Calu3 (cell line): ENCODE measurements at regions not wholly inside any gene's neighbourhood (a gene's known extent, or its start where the extent isn't known, plus 50 kb on each side); places are given as distances from the start of the nearest gene placed in this dataset.

Source experiments
- BruUV-seq: library from RNA; stranded (reverse); fragments of 400-500 nt; replicated peaks from 2 replicates; lab custom pipeline; 2021; lab: Mats Ljungman, UMichigan
- CTCF ChIA-PET: fragments of 300-600 bp; sonication (Branson Sonifier 250); formaldehyde crosslinking; loops from one replicate; lab custom pipeline; 2022; ENCODE audit warnings: antibody characterized with exemption; lab: Charles Lee
- DNase-seq: peaks from one replicate; pipeline ENCODE4 v3.0.0; 2022
- H3K27ac Mint-ChIP-seq: one replicate; pipeline ENCODE4 v1.8.0; 2022; ENCODE audit warnings: mixed read lengths; ENCODE audit not compliant: unreplicated experiment
- H3K27me3 Mint-ChIP-seq: one replicate; pipeline ENCODE4 v1.8.0; 2022; ENCODE audit warnings: mixed read lengths; ENCODE audit not compliant: unreplicated experiment
- H3K36me3 Mint-ChIP-seq: one replicate; pipeline ENCODE4 v1.8.0; 2022; ENCODE audit warnings: mild to moderate bottlenecking, moderate library complexity, mixed read lengths; ENCODE audit not compliant: insufficient read depth, unreplicated experiment
- H3K4me1 Mint-ChIP-seq: one replicate; pipeline ENCODE4 v1.8.0; 2022; ENCODE audit warnings: mild to moderate bottlenecking, low read depth, mixed read lengths; ENCODE audit not compliant: unreplicated experiment
- H3K4me3 Mint-ChIP-seq: one replicate; pipeline ENCODE4 v1.8.0; 2022; ENCODE audit warnings: mild to moderate bottlenecking, low read depth, moderate library complexity, mixed read lengths; ENCODE audit not compliant: unreplicated experiment
- H3K9me3 Mint-ChIP-seq: one replicate; pipeline ENCODE4 v1.8.0; 2022; ENCODE audit warnings: low read depth, mixed read lengths; ENCODE audit not compliant: unreplicated experiment
- intact Hi-C: fragments of 100-400 bp; cut with micrococcal nuclease; formaldehyde crosslinking; loops from one replicate; pipeline ENCODE4 v1.10.0; 2022; ENCODE audit not compliant: unreplicated experiment
- TF ChIP-seq, protein P1 (sequence below): fragments of 200-600 bp; IDR thresholded peaks from one replicate; pipeline ENCODE4 v1.8.0; 2022; ENCODE audit warnings: antibody characterized with exemption; ENCODE audit not compliant: unreplicated experiment

DNA sequence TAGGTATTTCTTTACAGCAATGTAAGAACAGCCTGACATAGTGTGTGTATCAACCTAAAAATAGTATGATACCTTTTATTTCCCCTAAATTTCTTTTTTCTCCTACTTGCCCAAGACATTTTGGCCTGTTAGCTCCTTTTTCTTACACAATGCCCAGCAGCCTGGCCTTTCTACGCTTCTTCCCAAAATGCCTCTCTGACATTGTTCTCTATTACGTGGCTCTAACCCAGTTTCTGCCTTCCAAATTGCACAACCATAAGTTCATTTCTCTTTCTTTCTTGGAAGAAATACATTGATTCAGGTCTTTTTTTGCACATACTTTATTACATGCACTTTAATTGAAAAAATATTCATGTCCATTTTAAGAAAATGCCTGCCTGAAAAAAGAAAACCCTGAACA lies 408.2 kb downstream of the PRR16 start:
- TF ChIP-seq, protein P1, sequence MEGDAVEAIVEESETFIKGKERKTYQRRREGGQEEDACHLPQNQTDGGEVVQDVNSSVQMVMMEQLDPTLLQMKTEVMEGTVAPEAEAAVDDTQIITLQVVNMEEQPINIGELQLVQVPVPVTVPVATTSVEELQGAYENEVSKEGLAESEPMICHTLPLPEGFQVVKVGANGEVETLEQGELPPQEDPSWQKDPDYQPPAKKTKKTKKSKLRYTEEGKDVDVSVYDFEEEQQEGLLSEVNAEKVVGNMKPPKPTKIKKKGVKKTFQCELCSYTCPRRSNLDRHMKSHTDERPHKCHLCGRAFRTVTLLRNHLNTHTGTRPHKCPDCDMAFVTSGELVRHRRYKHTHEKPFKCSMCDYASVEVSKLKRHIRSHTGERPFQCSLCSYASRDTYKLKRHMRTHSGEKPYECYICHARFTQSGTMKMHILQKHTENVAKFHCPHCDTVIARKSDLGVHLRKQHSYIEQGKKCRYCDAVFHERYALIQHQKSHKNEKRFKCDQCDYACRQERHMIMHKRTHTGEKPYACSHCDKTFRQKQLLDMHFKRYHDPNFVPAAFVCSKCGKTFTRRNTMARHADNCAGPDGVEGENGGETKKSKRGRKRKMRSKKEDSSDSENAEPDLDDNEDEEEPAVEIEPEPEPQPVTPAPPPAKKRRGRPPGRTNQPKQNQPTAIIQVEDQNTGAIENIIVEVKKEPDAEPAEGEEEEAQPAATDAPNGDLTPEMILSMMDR = no peak
- intact Hi-C loops = no loop called here
- CTCF ChIA-PET = interaction anchor here (0.7 kb wide), 1 partner anchor 24 kb away, joined by 4 read pairs; no protein-coding TSS in a partner anchor
- no peaks in the 10 kb centered on the region for H3K36me3 Mint-ChIP-seq
- H3K27me3 Mint-ChIP-seq = no peaks in the 10 kb centered on the region
- no peak overlapping the region for H3K27ac Mint-ChIP-seq
- no peaks in the 10 kb centered on the region for H3K4me1 Mint-ChIP-seq
- H3K9me3 Mint-ChIP-seq = no peaks in the 10 kb centered on the region
- no TSS peak for BruUV-seq
- no peak overlapping the region for H3K4me3 Mint-ChIP-seq
- no peak for DNase-seq

DNA sequence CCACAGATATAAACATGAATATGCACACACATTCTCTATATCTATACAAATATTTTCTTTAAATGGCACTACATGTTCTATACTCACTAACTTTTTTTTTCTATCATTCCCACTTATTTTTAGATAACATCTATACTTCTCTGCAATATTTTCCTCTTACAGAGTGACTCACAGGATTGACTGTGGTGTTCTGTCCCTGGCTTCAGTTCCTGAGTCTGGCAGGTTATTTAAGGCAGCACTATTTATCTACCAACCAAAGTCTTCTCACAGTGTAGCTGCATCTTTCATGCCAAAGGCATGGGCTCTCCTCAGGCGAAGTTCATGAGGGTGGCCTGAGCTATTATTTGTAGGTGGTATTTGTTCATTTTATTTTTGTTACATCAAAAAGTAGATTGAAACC lies 409.0 kb downstream of the PRR16 start:
- H3K4me3 Mint-ChIP-seq = no peak overlapping the region
- no peak for DNase-seq
- no TSS peak for BruUV-seq
- no peaks in the 10 kb centered on the region for H3K4me1 Mint-ChIP-seq
- TF ChIP-seq, protein P1 = no peak
- no peaks in the 10 kb centered on the region for H3K36me3 Mint-ChIP-seq
- no peaks in the 10 kb centered on the region for H3K9me3 Mint-ChIP-seq
- H3K27ac Mint-ChIP-seq = no peak overlapping the region
- CTCF ChIA-PET = no interaction called here
- H3K27me3 Mint-ChIP-seq = no peaks in the 10 kb centered on the region
- intact Hi-C loops = no loop called here

DNA sequence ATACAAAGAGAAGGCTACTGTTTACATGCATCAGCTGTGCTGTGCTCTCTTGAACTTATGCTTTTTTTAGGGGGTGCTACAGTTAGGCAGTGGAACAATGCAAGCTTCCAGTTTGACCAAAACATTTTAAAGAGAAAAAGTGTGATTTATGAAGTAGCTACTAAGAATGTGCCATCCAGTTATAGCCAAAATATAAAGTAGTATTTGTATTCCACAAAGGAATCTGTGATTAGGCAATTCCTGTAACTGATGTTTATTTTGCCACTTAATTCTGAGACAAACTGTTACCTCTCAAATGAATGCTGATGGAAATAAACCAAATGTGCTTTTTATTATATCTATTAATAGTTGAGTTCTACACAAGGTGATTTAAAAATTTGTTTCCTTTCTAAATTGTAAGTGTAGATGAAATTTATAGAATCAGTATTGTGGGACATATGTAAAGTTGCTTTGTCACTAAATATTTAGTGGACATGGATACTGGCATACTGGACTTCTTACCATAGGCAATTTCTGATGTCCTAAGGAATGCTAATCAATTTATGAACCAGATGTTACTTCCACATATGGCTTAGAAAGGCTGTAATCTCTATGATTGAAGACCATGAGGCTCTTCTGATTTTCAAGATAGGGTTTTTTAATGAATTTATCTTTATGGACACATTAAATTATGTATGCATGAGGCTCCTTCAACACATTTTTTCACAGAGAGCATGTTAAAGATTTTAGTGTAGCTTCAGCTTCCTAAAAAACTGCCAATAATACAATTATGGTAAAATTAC lies 410.2 kb downstream of the PRR16 start:
- TF ChIP-seq, protein P1 = no peak
- Mint-ChIP-seq H3K27ac (no peak overlapping the region), H3K4me3 (no peak overlapping the region), H3K4me1 (no peaks in the 10 kb centered on the region), H3K9me3 (no peaks in the 10 kb centered on the region), H3K27me3 (no peaks in the 10 kb centered on the region), H3K36me3 (no peaks in the 10 kb centered on the region)
- intact Hi-C loops = no loop called here
- CTCF ChIA-PET = no interaction called here
- no peak for DNase-seq
- no TSS peak for BruUV-seq

DNA sequence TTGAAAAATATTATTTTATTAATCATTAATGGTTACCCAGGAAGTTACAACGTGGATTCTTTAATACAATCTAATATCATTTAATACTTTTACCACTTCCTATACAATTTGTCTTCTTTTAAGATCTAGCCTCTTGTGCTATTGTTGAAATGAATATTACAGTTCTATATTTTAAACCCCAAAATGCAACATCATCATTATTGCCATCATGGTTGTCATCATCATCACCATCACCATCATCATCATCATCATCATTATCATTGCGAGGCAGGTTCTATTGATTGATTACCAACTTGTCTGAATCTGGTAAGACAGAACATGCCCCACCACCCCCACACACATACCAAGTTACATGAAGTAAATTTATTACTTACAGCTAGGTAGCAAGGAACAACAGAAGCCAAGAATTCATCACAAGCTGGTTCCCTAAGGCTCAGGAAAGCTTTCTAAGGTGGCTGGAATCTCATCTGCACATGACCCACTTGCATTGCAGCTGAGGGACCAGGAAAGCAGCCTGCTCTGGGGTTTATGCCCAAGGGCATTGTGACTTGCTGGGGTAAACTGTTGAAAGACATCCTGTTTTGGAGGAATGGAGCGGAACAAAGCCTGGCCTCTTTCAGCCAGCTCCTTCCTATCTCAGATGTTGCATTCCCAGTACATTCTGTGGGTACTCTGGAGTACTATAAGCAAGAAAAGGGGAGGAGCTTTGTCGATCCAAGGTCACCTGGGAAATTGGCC lies 418.1 kb downstream of the PRR16 start:
- intact Hi-C loops = no loop called here
- Mint-ChIP-seq H3K27me3 (no peaks in the 10 kb centered on the region), H3K27ac (no peak overlapping the region), H3K4me3 (no peak overlapping the region), H3K4me1 (no peaks in the 10 kb centered on the region), H3K9me3 (no peaks in the 10 kb centered on the region), H3K36me3 (no peaks in the 10 kb centered on the region)
- DNase-seq = no peak
- TF ChIP-seq, protein P1 = no peak
- CTCF ChIA-PET = interaction anchor here (0.6 to 0.8 kb wide), 2 partner anchors 11 to 131 kb away, joined by 3 to 4 read pairs; no protein-coding TSS in a partner anchor
- no TSS peak for BruUV-seq
